ENCODE measurements at regions not wholly inside any gene's neighbourhood (a gene's known extent, or its start where the extent isn't known, plus 50 kb on each side); places are given as distances from the start of the nearest gene placed in this dataset.

DNA sequence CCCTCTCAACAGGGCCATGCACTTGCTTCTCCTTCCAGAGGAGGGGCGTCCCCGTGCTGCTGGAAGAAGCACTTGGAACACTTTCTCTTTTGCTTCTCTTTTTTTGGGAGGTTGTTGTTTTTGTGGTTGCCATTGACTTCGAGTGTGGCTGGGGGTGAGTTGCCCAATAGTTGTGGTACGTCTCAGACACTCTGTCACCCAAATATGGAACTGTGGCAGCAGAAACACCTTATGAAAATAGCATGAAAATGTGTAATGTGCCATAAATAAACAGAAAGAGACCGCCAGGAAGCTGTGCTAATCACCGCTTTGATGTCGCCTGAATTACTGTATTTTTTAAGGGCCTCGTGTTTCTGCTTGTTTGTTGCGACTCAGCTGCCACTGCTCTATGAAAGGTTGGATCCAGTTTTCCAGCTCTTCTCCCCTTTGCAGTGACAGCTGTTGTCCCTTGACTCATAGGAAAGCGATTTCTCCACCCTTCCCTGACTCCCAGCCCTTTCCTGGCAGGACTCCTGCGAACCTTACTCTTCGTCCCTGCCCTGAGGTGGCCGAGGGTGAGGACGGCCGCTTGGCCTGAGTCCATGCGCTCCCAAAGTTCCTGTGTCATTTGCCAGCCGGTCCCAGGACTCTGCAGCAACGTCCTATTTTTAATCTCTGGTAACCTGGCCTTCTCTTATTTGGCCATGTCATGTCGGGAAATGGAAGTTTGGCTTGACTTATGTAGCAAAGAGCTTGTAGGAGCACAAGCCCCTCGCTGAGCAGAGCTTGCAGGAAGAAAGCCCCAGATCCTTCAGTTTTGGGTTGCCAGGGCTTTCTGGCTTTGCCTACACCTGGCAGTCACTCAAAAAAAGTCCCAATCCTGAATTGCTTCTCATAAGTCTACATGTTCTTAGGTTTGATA is 694.6 kb downstream of the QKI start:
- H3K4me1 Mint-ChIP-seq (ENCODE audit: low read depth), result no peaks in the 10 kb centered on the region
- no peak overlapping the region for H3K4me3 Mint-ChIP-seq
- H3K9me3 Mint-ChIP-seq, result peaks cover 9% of the 10 kb centered on the region
- H3K36me3 Mint-ChIP-seq (ENCODE audit: low read depth), result no peaks in the 10 kb centered on the region
- peaks cover 20% of the 10 kb centered on the region for H3K27me3 Mint-ChIP-seq
- no peak overlapping the region for H3K27ac Mint-ChIP-seq

DNA sequence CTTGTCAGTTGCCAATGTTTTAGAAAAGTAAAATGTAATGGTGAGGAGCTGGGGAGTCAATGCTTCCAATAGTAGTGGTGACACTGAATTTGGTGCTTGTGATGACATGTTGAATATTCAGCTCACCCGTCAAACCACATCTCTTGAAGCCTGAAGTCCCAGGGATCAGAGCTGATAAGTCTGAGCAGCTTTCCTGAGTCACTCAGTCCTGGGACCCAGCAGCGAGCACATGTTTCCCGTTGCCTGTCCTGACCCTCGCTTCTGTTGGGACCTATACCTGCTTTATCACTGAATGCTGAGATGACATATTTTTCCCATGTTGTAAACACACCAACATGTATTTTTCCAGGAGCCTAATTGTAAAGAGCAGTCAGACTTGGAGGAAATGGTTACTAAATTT is 693.6 kb downstream of the QKI start:
- Mint-ChIP-seq H3K36me3 (ENCODE audit: low read depth) (no peaks in the 10 kb centered on the region), H3K27ac (no peak overlapping the region), H3K9me3 (peaks cover 5% of the 10 kb centered on the region), H3K4me3 (no peak overlapping the region), H3K27me3 (peaks cover 15% of the 10 kb centered on the region), H3K4me1 (ENCODE audit: low read depth) (no peaks in the 10 kb centered on the region)

DNA sequence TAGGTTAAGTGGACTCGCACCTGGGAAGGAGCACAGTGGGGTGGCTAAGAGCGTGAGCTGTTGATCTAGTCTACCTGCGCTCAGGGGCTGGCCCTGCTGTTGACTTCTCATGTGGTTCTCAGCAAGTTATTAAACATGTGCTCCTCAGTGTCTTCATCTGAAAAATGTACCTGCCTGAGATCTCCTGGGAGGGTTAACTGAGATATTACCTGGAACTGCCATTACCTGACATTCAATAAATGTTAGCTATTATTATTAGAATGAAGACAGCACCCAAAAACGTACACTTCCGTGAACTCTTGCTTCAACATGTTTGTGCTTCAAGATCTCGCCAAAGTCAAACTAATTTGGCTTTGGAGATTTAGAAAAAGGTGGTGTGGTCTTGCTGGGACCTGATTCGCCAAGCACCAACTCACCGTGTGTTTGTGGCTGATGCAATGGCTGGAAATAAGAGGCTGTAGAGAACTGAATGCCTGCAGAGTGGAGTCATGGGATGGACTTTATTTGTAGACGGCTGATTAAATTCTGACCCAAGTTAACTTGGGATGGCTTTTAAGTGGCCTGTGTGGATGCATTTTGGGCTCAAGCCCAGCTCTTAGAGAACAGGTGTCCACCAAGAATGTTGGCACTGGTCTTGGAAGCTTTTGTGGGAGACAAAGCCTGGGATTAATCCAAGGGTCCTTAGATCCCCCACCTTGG is 692.9 kb downstream of the QKI start:
- no peaks in the 10 kb centered on the region for H3K36me3 Mint-ChIP-seq (ENCODE audit: low read depth)
- H3K9me3 Mint-ChIP-seq, result peaks cover 3% of the 10 kb centered on the region
- H3K27ac Mint-ChIP-seq, result no peak overlapping the region
- no peaks in the 10 kb centered on the region for H3K4me1 Mint-ChIP-seq (ENCODE audit: low read depth)
- no peak overlapping the region for H3K4me3 Mint-ChIP-seq
- peaks cover 15% of the 10 kb centered on the region for H3K27me3 Mint-ChIP-seq

DNA sequence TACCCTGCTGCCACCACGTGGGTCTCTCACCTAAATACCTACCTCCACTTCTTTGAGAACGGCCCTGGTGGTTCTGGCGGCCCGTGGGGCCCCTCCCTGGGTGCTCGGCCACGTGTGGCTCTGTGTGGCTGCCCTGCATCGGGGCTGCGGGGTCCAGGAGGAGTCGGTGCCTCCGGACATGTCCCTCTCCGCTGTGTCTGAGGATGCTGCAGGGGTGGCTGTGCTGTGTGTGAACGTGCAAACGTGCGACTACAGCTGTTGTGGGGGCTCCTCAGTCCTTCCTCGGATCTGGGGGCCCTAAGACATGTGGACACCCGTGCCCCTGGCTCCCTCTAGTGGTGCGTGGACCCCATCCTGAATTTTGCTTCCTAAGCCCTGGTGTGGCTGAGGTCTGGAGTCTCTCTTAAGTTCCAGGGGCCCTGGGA is 691.8 kb downstream of the QKI start:
- Mint-ChIP-seq H3K4me1 (ENCODE audit: low read depth) (no peaks in the 10 kb centered on the region), H3K36me3 (ENCODE audit: low read depth) (no peaks in the 10 kb centered on the region), H3K27me3 (peaks cover 23% of the 10 kb centered on the region), H3K27ac (no peak overlapping the region), H3K9me3 (peaks cover 3% of the 10 kb centered on the region), H3K4me3 (no peak overlapping the region)

DNA sequence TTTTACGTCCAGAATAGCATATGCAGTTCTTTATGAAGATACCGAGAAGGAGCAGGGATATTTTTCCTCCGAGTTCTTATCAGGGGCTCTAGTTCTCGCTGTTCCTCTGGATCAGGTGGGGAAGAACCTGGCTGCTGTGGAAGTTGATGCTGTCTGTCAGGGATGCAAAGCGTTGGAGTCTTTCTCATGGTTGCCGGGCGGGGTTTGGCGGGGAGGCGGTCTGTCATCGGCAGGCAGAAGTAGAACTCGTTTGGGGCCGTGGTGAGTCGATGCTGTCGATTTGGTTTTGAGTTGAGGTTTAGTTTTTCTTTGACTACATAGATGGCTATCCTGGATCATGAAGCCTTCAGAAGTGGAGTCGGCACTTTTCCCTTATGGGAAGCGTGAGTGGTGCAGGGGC is 691.2 kb downstream of the QKI start:
- Mint-ChIP-seq H3K36me3 (ENCODE audit: low read depth) (no peaks in the 10 kb centered on the region), H3K4me3 (no peak overlapping the region), H3K27me3 (peaks cover 19% of the 10 kb centered on the region), H3K4me1 (ENCODE audit: low read depth) (no peaks in the 10 kb centered on the region), H3K9me3 (peaks cover 3% of the 10 kb centered on the region), H3K27ac (no peak overlapping the region)

DNA sequence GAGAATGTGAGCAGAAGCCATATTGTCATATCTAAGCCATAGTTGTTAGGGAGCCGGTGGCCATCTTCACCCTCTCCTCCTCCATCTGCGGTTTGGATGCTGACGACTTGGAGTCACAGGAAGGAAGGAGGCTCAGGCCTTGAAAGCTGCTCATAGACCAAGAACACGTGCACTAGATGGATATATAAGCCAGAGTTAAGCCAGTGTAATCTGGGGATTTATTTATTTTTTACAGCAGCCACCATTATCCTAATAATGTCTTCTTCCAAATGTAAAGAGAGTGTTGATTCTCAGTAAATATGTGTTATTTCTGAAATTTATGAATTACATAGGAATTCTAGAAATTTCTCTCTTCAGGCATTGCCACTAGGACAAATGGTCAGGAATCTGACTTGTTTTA is 689.9 kb downstream of the QKI start:
- Mint-ChIP-seq H3K36me3 (ENCODE audit: low read depth) (no peaks in the 10 kb centered on the region), H3K4me1 (ENCODE audit: low read depth) (no peaks in the 10 kb centered on the region), H3K9me3 (no peaks in the 10 kb centered on the region), H3K27me3 (peaks cover 14% of the 10 kb centered on the region), H3K4me3 (no peak overlapping the region), H3K27ac (no peak overlapping the region)

DNA sequence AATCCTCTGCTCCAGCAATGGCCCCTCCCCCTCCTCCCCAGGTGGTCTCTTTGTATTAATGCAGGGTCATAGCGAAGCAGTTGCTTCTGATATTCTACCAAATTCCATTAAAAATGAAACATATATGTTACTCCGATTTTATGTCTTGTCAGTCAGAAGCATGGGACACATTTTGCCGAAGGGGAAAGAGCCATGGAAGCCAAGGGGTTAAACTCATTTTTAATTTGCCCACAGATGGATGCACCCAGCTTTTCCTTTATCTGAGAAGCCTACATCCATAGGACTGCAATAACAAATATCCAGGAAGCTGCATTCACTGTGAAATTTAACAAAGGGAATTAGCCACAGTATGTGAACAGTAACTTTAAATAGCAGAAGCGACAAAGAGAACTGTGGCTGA is 688.2 kb downstream of the QKI start:
- Mint-ChIP-seq H3K4me1 (ENCODE audit: low read depth) (no peaks in the 10 kb centered on the region), H3K9me3 (no peaks in the 10 kb centered on the region), H3K36me3 (ENCODE audit: low read depth) (no peaks in the 10 kb centered on the region), H3K27me3 (peaks cover 9% of the 10 kb centered on the region), H3K27ac (no peak overlapping the region), H3K4me3 (no peak overlapping the region)

DNA sequence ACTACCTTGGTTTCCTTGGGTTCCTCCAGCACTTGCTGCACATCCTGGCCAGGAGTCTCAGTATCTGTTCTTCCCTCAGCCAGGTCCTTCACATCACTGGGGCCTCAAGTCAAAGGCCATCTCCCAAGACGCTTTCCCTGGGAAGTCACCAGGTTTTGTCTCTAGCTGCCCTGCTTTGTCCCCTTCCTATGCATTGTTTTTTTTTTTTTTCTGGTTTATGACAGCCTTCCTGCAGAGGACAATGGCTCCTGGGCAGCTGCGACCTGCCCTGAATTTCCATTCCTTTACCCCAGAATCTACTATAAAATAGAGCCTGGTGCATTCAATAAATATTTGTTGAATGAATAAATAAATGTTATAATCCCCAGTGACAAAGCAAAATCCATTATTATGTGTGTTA is 687.3 kb downstream of the QKI start:
- no peak overlapping the region for H3K4me3 Mint-ChIP-seq
- H3K27ac Mint-ChIP-seq, result no peak overlapping the region
- H3K27me3 Mint-ChIP-seq, result peaks cover 9% of the 10 kb centered on the region
- H3K36me3 Mint-ChIP-seq (ENCODE audit: low read depth), result no peaks in the 10 kb centered on the region
- H3K4me1 Mint-ChIP-seq (ENCODE audit: low read depth), result no peaks in the 10 kb centered on the region
- H3K9me3 Mint-ChIP-seq, result no peaks in the 10 kb centered on the region

DNA sequence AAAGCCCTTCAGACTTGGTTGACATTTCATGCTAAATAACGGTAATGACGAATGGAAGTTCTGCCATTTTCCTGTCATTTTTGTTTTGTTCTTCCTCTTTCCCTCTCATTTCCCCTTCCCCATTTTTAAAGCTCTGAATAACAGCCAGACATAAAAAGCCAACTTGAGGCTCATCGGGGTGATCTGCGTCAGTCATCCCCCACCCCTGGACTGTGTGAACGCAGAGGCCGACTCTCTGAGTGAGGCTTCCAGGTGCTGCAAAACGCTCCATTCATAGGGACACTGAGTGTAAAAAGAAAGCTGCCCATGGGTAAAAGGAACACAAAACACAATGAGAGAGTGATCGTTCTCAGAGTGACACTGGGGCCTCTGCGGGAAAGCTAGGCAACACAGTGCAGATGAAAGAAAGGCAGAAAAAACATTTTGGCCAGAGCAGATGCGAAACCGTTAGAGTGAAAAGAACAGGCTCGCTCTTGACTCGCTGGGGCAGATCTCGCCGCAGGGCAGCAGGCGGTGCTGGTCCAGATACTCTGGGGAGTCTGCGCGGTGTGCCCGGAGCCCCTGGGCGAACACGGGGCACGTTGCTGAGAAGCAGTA is 684.8 kb downstream of the QKI start:
- no peak overlapping the region for H3K27ac Mint-ChIP-seq
- H3K4me3 Mint-ChIP-seq, result no peak overlapping the region
- no peaks in the 10 kb centered on the region for H3K4me1 Mint-ChIP-seq (ENCODE audit: low read depth)
- peaks cover 4% of the 10 kb centered on the region for H3K9me3 Mint-ChIP-seq
- H3K27me3 Mint-ChIP-seq, result peaks cover 9% of the 10 kb centered on the region
- no peaks in the 10 kb centered on the region for H3K36me3 Mint-ChIP-seq (ENCODE audit: low read depth)

DNA sequence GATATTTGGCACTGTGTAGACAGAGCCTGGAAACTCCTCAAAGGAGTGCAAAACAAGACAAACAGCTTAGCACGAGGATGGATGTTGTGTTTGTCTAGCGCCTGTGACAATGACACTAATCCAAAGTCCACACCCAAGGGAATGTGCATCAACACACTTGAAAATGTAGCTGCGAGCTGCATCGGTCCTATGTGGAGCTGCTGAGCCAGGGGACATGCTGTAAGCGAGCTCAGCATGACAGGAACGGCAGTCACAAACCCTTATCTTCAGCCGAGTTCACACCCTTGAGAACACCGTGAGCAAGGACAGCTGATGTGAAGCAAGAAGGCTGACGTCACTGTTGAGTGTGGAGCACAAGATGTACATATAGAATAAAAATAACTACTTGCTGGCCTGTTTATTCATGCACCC is 684.3 kb downstream of the QKI start:
- Mint-ChIP-seq H3K36me3 (ENCODE audit: low read depth) (no peaks in the 10 kb centered on the region), H3K4me1 (ENCODE audit: low read depth) (no peaks in the 10 kb centered on the region), H3K27me3 (peaks cover 9% of the 10 kb centered on the region), H3K4me3 (no peak overlapping the region), H3K9me3 (peaks cover 4% of the 10 kb centered on the region), H3K27ac (no peak overlapping the region)

DNA sequence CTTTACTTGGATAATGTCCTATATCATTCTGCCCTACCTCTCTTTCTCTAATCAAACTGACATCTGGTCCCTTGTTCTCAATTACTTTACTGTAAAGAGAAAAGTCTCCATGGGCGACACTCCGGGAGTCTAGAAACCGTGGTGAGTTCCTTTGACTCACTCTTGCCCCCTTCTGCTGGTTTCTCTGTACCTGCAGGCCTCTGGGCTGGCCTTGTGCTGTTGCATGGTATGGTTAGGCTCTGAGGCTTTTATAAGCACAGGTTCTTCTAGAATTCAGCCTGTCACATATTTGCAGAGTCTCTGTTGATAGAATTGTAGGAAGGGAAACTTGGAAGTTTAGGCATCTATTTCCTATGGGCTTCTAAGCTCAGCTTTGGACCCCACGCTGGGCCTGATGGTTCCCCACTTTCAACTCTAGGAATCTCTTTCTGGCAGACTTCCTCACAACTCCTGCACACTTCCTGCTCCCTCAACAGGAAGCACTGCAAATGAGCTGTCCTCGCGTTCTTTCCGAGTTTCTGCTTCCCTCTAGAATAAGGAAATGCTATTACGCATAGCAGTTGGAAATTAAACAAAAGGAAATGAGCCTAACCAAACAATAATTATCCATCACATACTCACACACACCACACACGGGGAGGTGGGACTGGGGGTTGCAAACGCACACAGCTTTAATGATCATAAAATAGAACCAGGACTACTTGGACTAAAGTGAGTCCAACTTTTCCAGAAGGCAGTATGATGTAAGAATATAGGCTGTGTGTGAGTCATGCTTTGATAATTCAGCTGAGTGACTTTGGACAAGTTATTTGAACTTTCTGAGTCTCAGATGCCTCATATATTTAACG is 683.3 kb downstream of the QKI start:
- Mint-ChIP-seq H3K4me1 (ENCODE audit: low read depth) (no peaks in the 10 kb centered on the region), H3K9me3 (peaks cover 4% of the 10 kb centered on the region), H3K4me3 (no peak overlapping the region), H3K27me3 (peaks cover 9% of the 10 kb centered on the region), H3K27ac (no peak overlapping the region), H3K36me3 (ENCODE audit: low read depth) (no peaks in the 10 kb centered on the region)

DNA sequence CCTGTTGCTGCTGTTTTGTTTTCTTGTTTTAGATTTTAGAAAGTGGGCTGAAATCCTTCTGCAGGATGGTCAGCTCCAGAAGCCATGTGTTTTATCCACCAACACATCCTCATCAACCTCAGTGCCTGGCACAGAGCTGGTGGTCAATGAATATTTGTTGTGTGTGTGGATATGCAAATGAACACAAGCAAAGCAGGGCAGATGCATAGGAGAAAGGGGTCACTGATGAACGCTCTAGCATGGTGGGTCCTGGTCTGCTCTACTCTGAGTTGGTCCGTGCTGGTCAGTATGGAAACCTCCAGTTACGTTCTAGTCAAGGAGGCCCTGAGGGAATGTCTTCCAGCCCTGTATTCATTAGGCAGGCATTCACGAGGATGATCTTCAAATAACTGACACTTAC is 682.5 kb downstream of the QKI start:
- Mint-ChIP-seq H3K36me3 (ENCODE audit: low read depth) (no peaks in the 10 kb centered on the region), H3K4me3 (no peak overlapping the region), H3K27ac (no peak overlapping the region), H3K27me3 (peaks cover 4% of the 10 kb centered on the region), H3K9me3 (peaks cover 8% of the 10 kb centered on the region), H3K4me1 (ENCODE audit: low read depth) (no peaks in the 10 kb centered on the region)

DNA sequence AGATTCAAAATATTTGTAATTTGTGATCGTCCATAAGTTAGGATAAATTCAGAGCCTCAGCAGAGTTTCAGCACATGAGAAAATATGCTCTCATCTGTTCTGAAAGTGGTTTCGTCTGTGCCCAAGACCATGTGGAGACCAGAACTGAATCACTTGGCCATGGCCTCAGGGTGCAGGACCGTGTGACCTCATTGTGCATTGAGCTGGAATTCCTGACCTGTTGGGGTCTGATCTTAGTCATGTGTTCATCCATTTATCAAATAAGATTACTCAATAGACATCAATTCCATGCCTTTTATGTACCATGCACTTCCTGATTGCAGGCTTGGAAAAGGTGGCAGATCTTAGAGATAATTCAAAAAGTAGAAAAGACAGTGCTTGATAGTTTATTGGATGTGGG is 680.5 kb downstream of the QKI start:
- Mint-ChIP-seq H3K36me3 (ENCODE audit: low read depth) (no peaks in the 10 kb centered on the region), H3K27me3 (no peaks in the 10 kb centered on the region), H3K9me3 (peaks cover 8% of the 10 kb centered on the region), H3K4me1 (ENCODE audit: low read depth) (no peaks in the 10 kb centered on the region), H3K27ac (no peak overlapping the region), H3K4me3 (no peak overlapping the region)

DNA sequence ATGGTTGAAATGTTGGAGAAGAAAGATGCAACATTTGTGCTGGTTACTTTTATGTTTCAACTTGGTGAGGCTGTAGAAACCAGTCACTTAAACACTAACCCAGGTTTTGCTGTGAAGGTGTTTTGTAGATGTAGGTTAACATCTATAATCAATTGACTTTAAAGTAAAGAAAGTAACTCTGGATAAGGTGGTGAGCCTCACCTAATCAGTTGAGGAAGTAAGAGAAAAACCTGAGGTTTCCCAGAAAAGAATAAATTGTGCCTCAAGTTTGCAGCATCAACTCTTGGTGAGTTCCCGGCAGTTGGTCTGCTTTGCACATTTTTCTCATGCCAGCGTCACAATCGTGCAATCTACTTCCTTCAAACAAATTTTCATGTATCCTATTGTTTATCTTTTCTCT is 673.4 kb downstream of the QKI start:
- Mint-ChIP-seq H3K36me3 (ENCODE audit: low read depth) (no peaks in the 10 kb centered on the region), H3K27ac (no peak overlapping the region), H3K4me3 (no peak overlapping the region), H3K9me3 (peaks cover 4% of the 10 kb centered on the region), H3K4me1 (ENCODE audit: low read depth) (no peaks in the 10 kb centered on the region), H3K27me3 (no peaks in the 10 kb centered on the region)

Measured in stimulated activated naive CD8-positive, alpha-beta T cell treated with anti-CD3 and anti-CD28 coated beads, Interleukin-15, Interleukin-2, amounts not matched to agents 100 ng/mL and 50 ng/mL, for 24 hours (primary cell).